ENCODE measurements at regions not wholly inside any gene's neighbourhood (a gene's known extent, or its start where the extent isn't known, plus 50 kb on each side); places are given as distances from the start of the nearest gene placed in this dataset.

DNA sequence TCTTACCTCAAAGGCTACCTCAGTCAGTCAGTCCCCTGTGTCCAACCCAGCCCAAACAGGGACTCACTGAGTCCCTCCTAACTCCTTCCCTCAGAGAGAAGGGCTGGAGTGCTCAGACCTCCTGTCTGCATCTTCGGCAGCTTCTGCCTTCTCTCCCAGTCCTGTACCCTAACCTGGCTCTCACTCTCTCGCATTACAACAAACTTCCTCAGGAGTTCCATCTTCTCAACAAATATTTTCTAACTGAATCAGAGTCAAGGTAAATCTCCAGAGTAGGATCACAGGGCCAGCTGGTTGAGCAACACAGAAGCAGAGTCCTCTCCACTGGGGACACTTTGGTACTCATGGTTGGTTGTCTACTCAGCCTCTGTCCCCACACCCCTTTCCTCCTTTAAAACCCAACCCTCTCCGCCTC lies 92.3 kb downstream of the MRPL14 start:
- no peak for TF ChIP-seq CTCF (conservative IDR thresholded peaks at IDR 0.05; ENCODE audit: low read length)
- no peak for TF ChIP-seq EZH2phosphoT487 (IDR thresholded peaks at IDR 0.05; ENCODE audit: borderline replicate concordance)
- Histone ChIP-seq H3K4me2 (ENCODE audit: low read depth, low read length, poor library complexity, severe bottlenecking) (no peak overlapping the region), H3F3A (ENCODE audit: low read depth) (no peaks in the 10 kb centered on the region), H3K9me2 (replicated peaks; ENCODE audit: low read depth, low read length) (no peaks in the 10 kb centered on the region), H3K4me1 (ENCODE audit: insufficient read depth, low read length, poor library complexity, severe bottlenecking) (peaks cover 21% of the 10 kb centered on the region), H3K9me3 (ENCODE audit: insufficient read depth, low read depth, low read length) (no peaks in the 10 kb centered on the region), H3K4me3 (ENCODE audit: low read length, poor library complexity, severe bottlenecking) (no peak overlapping the region), H3K36me3 (ENCODE audit: insufficient read depth, low read length) (no peaks in the 10 kb centered on the region), H2AFZ (ENCODE audit: low read length) (no peak overlapping the region; the same call in 1 of the 2 replicates), H3K27me3 (ENCODE audit: insufficient read depth, low read length, poor library complexity, severe bottlenecking) (no peaks in the 10 kb centered on the region), H4K20me1 (ENCODE audit: insufficient read depth, low read length, poor library complexity, severe bottlenecking) (no peaks in the 10 kb centered on the region), H3K9ac (ENCODE audit: low read depth, low read length, poor library complexity, severe bottlenecking) (no peak overlapping the region), H3K79me2 (ENCODE audit: insufficient read depth, low read length) (no peaks in the 10 kb centered on the region)

DNA sequence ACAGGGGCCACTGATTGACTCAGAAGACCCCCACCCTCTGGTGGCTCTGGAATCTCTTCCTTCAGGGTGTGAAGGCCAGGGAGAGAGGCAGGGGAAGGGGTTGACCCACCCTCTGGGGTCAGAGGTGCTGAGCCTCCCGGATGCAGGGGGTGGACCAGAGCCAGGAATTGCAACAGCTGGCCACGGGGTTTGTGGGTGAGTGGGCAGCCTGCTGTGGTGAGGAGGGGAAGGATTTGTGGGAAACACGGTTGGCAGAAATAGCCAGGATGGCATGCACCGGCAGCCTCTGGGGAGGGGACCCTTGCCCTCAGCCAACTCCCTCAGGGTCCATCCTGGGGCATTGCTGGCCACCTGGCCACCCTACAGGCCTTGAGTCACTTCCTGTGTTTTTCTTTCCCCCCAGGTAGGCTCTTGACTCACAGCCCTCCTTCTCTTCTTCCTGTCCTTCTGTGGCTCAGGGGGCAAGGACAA lies 92.8 kb downstream of the MRPL14 start:
- no peaks in the 10 kb centered on the region for H3K9me2 ChIP-seq (replicated peaks; ENCODE audit: low read depth, low read length)
- peaks cover 21% of the 10 kb centered on the region for H3K4me1 ChIP-seq (ENCODE audit: insufficient read depth, low read length, poor library complexity, severe bottlenecking)
- no peaks in the 10 kb centered on the region for H3F3A ChIP-seq (ENCODE audit: low read depth)
- H3K9me3 ChIP-seq (ENCODE audit: insufficient read depth, low read depth, low read length), result no peaks in the 10 kb centered on the region
- no peak overlapping the region for H3K4me2 ChIP-seq (ENCODE audit: low read depth, low read length, poor library complexity, severe bottlenecking)
- H3K36me3 ChIP-seq (ENCODE audit: insufficient read depth, low read length), result no peaks in the 10 kb centered on the region
- TF ChIP-seq EZH2phosphoT487 (IDR thresholded peaks at IDR 0.05; ENCODE audit: borderline replicate concordance), result no peak
- TF ChIP-seq CTCF (conservative IDR thresholded peaks at IDR 0.05; ENCODE audit: low read length), result no peak
- no peak overlapping the region; the same call in 1 of the 2 replicates for H2AFZ ChIP-seq (ENCODE audit: low read length)
- H3K79me2 ChIP-seq (ENCODE audit: insufficient read depth, low read length), result no peaks in the 10 kb centered on the region
- no peak overlapping the region for H3K4me3 ChIP-seq (ENCODE audit: low read length, poor library complexity, severe bottlenecking)
- no peaks in the 10 kb centered on the region for H4K20me1 ChIP-seq (ENCODE audit: insufficient read depth, low read length, poor library complexity, severe bottlenecking)
- no peak overlapping the region for H3K9ac ChIP-seq (ENCODE audit: low read depth, low read length, poor library complexity, severe bottlenecking)
- H3K27me3 ChIP-seq (ENCODE audit: insufficient read depth, low read length, poor library complexity, severe bottlenecking), result no peaks in the 10 kb centered on the region

DNA sequence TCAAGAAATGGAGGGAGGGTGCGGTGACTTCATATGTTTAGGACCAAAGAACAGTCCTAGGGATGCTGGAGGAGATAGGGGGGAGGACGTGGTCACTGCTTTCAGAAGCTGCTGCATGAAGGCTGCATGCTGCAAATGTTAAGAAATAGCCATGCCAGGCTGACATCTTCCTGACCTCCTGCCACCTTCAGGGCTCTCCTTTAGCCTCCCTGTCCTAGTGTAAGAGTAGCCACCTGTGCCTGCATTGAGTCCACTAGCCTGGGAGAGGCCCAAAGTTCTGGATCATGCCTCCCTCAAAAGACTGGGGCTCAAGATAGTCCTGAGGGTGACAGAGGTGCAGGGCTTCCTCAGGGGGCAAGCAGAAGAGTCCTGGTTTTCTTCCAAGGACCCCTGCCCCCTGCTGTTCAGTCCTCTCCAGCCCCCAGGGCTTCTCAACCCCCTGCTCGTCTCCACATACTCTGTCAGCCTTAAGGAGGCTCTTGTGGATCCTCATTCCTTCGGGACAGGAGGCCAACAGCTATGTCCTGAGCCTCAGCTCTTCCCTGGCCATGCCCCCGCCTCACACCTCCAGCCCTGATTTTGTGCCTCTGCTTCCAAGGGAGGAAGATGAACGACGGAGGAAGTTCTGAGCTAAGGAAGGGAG lies 96.3 kb downstream of the MRPL14 start:
- H3K27me3 ChIP-seq (ENCODE audit: insufficient read depth, low read length, poor library complexity, severe bottlenecking), result no peaks in the 10 kb centered on the region

More for the DNA sequence above, 96.3 kb downstream of the MRPL14 start:
- TF ChIP-seq CTCF (conservative IDR thresholded peaks at IDR 0.05; ENCODE audit: low read length) (no peak), EZH2phosphoT487 (IDR thresholded peaks at IDR 0.05; ENCODE audit: borderline replicate concordance) (no peak)
- Histone ChIP-seq H3K79me2 (ENCODE audit: insufficient read depth, low read length) (no peaks in the 10 kb centered on the region), H3F3A (ENCODE audit: low read depth) (no peaks in the 10 kb centered on the region), H3K9me2 (replicated peaks; ENCODE audit: low read depth, low read length) (no peaks in the 10 kb centered on the region), H3K9me3 (ENCODE audit: insufficient read depth, low read depth, low read length) (no peaks in the 10 kb centered on the region), H3K9ac (ENCODE audit: low read depth, low read length, poor library complexity, severe bottlenecking) (no peak overlapping the region), H4K20me1 (ENCODE audit: insufficient read depth, low read length, poor library complexity, severe bottlenecking) (no peaks in the 10 kb centered on the region), H3K4me3 (ENCODE audit: low read length, poor library complexity, severe bottlenecking) (no peak overlapping the region), H2AFZ (ENCODE audit: low read length) (no peak overlapping the region), H3K4me2 (ENCODE audit: low read depth, low read length, poor library complexity, severe bottlenecking) (no peak overlapping the region), H3K36me3 (ENCODE audit: insufficient read depth, low read length) (no peaks in the 10 kb centered on the region), H3K4me1 (ENCODE audit: insufficient read depth, low read length, poor library complexity, severe bottlenecking) (peaks cover 19% of the 10 kb centered on the region)
